HFF-Myc (cell line): ENCODE measurements at regions not wholly inside any gene's neighbourhood (a gene's known extent, or its start where the extent isn't known, plus 50 kb on each side); places are given as distances from the start of the nearest gene placed in this dataset.

ENCODE experiments used
- DNase-seq: peaks from one replicate; pipeline ENCODE4 v3.0.0-alpha.2; 2011; ENCODE audit warnings: low read depth; ENCODE audit errors: extremely low read depth
- H3K4me3 ChIP-seq: replicated peaks from 2 replicates; pipeline ENCODE4 v1.5.1; 2011; ENCODE audit warnings: low read depth, mild to moderate bottlenecking, control low read depth, low read length
- TF ChIP-seq, protein P1 (sequence below): IDR thresholded peaks from 2 replicates; pipeline ENCODE4 v1.5.1; 2012; ENCODE audit warnings: mild to moderate bottlenecking, low read depth, low read length, control low read depth; ENCODE audit errors: missing control alignments

DNA sequence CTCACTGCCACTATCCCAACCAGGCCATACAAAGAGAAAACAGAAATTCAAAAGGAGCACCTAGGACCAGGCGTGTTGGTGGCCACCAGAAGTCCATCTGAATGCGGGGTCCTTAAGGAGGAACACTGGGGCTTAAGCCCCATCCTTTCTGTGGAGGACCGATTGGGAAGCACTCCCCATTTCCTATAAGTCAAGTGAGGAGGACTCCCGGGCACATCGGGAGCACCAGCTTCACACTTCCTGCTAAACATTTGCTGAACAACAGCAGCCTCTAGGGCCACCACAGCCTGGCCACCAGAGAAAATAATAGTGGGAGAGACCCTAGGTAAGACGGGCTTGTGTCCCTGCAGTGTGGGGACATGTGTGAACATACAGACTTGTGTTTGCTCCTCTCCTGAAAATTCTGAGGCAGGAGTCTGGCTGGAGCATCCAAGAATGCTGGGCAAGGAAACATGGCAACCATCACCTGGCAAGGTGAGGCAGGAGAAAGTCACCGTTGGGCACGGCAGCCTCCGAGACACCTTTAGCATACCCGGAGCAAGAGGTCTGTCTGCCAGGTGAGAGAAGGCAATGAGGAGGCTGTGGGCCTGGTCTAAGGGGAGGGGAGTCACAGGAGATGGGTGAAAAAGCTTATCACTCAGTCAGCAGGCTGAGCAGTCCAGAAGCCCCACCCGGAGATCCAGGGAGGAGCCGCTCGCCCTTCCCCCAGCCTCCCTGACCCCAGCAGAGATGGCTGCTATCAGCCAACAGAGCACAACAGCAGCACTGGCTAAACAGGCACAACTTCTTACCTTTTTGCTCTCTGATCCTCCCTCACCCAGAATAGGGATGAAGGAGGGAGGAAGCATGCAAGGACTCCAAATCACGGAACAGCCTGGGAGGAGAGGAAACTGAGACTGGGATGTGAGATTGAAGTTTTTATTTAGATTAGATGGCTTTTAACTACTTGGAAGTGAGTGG lies 282.3 kb downstream of the EIPR1 start:
- TF ChIP-seq, protein P1, sequence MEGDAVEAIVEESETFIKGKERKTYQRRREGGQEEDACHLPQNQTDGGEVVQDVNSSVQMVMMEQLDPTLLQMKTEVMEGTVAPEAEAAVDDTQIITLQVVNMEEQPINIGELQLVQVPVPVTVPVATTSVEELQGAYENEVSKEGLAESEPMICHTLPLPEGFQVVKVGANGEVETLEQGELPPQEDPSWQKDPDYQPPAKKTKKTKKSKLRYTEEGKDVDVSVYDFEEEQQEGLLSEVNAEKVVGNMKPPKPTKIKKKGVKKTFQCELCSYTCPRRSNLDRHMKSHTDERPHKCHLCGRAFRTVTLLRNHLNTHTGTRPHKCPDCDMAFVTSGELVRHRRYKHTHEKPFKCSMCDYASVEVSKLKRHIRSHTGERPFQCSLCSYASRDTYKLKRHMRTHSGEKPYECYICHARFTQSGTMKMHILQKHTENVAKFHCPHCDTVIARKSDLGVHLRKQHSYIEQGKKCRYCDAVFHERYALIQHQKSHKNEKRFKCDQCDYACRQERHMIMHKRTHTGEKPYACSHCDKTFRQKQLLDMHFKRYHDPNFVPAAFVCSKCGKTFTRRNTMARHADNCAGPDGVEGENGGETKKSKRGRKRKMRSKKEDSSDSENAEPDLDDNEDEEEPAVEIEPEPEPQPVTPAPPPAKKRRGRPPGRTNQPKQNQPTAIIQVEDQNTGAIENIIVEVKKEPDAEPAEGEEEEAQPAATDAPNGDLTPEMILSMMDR, result no peak
- no peak overlapping the region for H3K4me3 ChIP-seq
- DNase-seq, result no peak

DNA sequence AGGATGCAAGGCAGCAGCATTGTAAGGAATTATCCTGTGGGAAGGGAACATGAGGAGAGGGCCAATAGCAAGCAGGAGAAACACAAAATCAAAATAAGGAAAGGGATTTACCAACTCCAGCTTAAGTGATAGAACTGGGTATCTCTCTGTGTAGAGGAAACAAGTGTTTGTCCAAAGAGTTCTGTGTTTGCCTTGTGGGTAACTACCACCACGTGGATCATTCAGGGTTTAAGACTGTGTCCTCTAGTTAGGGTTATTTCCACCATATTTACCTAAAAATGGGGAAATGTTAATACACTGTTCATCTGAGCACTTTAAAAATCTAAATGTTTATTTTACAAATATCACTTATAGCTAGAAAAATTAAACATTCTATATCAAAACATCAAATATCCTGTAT lies 283.3 kb downstream of the EIPR1 start:
- H3K4me3 ChIP-seq, result no peak overlapping the region
- DNase-seq, result no peak
- TF ChIP-seq, protein P1, result no peak

DNA sequence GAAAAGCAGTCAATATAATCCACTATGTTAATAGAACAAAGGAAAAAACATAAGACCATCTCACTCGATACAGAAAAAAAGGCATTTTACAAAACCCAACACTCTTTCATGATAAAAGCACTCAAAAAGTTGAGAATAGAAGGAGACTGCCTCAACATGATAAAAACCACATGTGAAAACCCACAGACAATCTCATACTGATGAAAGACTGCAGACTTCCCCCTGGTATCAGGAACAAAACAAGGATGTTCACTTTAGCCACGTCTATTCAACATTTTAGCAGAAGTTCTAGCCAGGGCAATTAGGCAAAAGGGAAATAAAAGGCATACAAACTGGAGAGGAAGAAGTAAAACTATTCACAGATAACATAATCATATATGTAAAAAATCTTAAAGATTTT lies 285.9 kb downstream of the EIPR1 start:
- TF ChIP-seq, protein P1, result no peak
- no peak overlapping the region for H3K4me3 ChIP-seq
- no peak for DNase-seq

DNA sequence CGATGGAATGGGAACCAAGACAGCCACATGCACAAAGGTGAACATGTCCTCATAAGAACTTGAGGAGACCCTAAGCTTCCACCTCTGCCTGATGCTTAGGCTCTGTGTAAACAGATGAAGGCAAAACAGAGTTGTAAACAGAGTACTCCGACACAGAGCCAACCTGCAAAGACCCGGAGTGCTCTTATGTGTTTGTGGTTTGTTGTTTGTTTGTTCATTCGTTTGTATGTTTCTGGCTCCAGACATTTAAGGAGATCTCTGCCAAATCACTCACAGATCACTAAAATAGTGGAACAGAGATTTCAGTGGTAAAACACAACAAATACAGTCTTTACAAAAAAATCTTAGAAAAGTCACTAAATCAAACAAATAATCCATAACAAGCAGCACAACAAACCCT lies 294.9 kb downstream of the EIPR1 start:
- TF ChIP-seq, protein P1, result no peak
- H3K4me3 ChIP-seq, result no peak overlapping the region
- no peak for DNase-seq

DNA sequence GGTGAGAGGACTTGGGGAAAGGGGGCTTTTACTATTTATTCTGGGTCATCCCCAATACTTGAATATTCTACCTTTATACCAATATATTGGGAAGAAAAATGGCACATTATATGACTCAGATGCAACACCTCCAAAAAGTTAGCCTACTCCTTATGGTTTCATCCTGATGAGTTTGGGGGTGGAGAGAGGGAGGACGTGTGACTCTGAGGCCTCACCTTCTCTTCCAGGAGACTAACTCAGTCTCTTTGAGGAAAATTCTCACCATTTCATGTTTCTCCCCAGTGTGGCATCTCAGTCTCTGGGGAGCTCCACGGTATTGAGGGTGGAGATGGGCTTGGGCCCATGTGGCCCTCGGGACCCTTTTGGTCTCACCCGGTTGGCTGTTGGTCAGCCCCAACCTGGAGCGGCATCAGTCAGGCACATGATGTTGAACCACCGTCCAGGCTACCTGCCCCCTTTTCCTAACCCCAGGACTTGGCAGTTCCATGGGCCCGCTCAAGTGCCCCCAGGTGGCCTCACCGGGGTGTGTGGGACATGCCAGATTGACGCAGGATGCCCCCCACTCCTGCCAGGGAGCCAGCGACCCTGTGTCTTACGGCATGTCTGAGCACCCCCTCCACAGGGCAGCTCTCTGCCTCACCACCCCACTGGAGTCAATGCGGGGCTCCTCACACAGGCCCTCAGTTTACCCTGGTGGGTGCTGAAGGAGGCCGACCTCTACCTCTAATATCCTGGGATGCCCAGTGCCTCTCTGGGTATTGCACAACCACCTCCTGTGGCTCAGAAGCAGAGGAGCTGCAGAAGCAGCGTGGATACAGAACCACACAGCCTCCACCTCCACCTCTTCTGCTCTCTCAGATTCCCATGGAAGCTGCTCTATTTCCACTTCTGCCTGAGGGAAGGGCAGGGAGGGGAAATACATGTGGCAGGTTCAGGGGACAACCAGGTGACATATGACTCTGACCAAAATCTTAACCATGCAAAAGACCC lies 297.4 kb downstream of the EIPR1 start:
- TF ChIP-seq, protein P1, result no peak
- H3K4me3 ChIP-seq, result no peak overlapping the region
- no peak for DNase-seq

DNA sequence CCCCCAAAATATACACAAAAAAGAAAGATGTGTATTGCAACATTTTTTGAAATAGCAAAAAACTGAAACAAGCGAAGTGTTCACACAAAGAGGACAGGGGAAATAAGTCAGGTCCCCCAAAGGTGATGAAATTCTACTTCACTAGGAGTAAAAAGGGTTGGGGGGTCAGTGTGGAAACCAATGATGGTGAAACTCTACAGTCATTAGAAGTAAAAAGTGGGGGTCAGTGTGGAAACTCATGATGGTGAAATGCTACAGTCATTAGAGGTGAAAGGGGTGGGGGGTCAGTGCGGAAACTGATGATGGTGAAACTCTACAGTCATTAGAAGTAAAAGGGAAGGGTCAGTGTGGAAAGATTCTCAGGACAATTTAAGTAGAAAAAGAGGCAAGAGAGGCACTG lies 298.2 kb downstream of the EIPR1 start:
- TF ChIP-seq, protein P1, result no peak
- H3K4me3 ChIP-seq, result no peak overlapping the region
- DNase-seq, result no peak
